H1 (cell line): ENCODE measurements at regions not wholly inside any gene's neighbourhood (a gene's known extent, or its start where the extent isn't known, plus 50 kb on each side); places are given as distances from the start of the nearest gene placed in this dataset.

Source experiments
- CEBPB ChIP-seq: IDR thresholded peaks from 2 replicates; pipeline ENCODE4 v1.6.1; 2012; ENCODE audit warnings: low read depth, low read length
- EP300 ChIP-seq, 2 experiments: IDR thresholded peaks; 1 replicate in 1 of 2; 2 replicates in 1 of 2; pipeline ENCODE4 v1.6.1; 2011 to 2012; ENCODE audit warnings: low read depth in 2 of 2, low read length in 2 of 2, mild to moderate bottlenecking in 2 of 2, borderline replicate concordance in 1 of 2, inconsistent platforms in 1 of 2, moderate library complexity in 1 of 2
- GABPA ChIP-seq: IDR thresholded peaks from 2 replicates; pipeline ENCODE4 v1.6.1; 2011; ENCODE audit warnings: mild to moderate bottlenecking, low read length, moderate library complexity, borderline replicate concordance; ENCODE audit not compliant: insufficient read depth
- HDAC2 ChIP-seq, 2 experiments: fragments of 300-600 bp in 1 of 2; sonication (generic) in 1 of 2; IDR thresholded peaks; 2 replicates each; pipeline ENCODE4 v1.6.1; 2011 to 2012; ENCODE audit warnings: low read depth in 2 of 2, low read length in 2 of 2, mild to moderate bottlenecking in 2 of 2, moderate library complexity in 2 of 2, borderline replicate concordance in 1 of 2, inconsistent platforms in 1 of 2
- TF ChIP-seq, protein P1 (sequence below): fragments of 300-600 bp; sonication (generic); IDR thresholded peaks from 2 replicates; pipeline ENCODE4 v1.7.1; 2012; ENCODE audit warnings: low read length, moderate library complexity, mild to moderate bottlenecking, inconsistent platforms; ENCODE audit not compliant: insufficient replicate concordance

DNA sequence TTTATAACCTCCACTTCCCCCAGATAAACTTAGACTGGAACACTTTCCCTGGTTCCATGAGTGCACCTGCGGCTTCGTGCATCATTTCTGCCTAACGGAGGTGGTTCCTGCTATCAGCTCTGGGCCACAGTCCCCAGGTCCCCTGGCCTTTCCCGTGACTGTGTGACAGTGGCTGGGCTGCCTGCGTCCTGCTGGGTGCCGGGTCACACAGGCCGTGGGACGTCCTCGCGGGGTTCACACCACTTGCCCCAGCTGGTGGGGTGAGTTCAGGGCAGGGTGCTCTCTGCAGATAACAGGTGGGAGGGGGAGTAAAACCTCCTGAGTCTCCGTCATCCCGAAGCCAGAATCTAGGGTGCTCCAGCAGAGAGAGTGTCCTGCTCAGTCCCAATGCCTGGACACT, 58.7 kb upstream of the CFAP46 start (continued):
- TF ChIP-seq, protein P1, sequence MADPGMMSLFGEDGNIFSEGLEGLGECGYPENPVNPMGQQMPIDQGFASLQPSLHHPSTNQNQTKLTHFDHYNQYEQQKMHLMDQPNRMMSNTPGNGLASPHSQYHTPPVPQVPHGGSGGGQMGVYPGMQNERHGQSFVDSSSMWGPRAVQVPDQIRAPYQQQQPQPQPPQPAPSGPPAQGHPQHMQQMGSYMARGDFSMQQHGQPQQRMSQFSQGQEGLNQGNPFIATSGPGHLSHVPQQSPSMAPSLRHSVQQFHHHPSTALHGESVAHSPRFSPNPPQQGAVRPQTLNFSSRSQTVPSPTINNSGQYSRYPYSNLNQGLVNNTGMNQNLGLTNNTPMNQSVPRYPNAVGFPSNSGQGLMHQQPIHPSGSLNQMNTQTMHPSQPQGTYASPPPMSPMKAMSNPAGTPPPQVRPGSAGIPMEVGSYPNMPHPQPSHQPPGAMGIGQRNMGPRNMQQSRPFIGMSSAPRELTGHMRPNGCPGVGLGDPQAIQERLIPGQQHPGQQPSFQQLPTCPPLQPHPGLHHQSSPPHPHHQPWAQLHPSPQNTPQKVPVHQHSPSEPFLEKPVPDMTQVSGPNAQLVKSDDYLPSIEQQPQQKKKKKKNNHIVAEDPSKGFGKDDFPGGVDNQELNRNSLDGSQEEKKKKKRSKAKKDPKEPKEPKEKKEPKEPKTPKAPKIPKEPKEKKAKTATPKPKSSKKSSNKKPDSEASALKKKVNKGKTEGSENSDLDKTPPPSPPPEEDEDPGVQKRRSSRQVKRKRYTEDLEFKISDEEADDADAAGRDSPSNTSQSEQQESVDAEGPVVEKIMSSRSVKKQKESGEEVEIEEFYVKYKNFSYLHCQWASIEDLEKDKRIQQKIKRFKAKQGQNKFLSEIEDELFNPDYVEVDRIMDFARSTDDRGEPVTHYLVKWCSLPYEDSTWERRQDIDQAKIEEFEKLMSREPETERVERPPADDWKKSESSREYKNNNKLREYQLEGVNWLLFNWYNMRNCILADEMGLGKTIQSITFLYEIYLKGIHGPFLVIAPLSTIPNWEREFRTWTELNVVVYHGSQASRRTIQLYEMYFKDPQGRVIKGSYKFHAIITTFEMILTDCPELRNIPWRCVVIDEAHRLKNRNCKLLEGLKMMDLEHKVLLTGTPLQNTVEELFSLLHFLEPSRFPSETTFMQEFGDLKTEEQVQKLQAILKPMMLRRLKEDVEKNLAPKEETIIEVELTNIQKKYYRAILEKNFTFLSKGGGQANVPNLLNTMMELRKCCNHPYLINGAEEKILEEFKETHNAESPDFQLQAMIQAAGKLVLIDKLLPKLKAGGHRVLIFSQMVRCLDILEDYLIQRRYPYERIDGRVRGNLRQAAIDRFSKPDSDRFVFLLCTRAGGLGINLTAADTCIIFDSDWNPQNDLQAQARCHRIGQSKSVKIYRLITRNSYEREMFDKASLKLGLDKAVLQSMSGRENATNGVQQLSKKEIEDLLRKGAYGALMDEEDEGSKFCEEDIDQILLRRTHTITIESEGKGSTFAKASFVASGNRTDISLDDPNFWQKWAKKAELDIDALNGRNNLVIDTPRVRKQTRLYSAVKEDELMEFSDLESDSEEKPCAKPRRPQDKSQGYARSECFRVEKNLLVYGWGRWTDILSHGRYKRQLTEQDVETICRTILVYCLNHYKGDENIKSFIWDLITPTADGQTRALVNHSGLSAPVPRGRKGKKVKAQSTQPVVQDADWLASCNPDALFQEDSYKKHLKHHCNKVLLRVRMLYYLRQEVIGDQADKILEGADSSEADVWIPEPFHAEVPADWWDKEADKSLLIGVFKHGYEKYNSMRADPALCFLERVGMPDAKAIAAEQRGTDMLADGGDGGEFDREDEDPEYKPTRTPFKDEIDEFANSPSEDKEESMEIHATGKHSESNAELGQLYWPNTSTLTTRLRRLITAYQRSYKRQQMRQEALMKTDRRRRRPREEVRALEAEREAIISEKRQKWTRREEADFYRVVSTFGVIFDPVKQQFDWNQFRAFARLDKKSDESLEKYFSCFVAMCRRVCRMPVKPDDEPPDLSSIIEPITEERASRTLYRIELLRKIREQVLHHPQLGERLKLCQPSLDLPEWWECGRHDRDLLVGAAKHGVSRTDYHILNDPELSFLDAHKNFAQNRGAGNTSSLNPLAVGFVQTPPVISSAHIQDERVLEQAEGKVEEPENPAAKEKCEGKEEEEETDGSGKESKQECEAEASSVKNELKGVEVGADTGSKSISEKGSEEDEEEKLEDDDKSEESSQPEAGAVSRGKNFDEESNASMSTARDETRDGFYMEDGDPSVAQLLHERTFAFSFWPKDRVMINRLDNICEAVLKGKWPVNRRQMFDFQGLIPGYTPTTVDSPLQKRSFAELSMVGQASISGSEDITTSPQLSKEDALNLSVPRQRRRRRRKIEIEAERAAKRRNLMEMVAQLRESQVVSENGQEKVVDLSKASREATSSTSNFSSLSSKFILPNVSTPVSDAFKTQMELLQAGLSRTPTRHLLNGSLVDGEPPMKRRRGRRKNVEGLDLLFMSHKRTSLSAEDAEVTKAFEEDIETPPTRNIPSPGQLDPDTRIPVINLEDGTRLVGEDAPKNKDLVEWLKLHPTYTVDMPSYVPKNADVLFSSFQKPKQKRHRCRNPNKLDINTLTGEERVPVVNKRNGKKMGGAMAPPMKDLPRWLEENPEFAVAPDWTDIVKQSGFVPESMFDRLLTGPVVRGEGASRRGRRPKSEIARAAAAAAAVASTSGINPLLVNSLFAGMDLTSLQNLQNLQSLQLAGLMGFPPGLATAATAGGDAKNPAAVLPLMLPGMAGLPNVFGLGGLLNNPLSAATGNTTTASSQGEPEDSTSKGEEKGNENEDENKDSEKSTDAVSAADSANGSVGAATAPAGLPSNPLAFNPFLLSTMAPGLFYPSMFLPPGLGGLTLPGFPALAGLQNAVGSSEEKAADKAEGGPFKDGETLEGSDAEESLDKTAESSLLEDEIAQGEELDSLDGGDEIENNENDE, result no peak
- TF ChIP-seq HDAC2 (IDR thresholded peaks at IDR 0.05; ENCODE audit: borderline replicate concordance in 1 of 2, low read depth in 2 of 2, low read length in 2 of 2) (no peak), EP300 (IDR thresholded peaks at IDR 0.05; ENCODE audit: borderline replicate concordance in 1 of 2, low read depth in 2 of 2, low read length in 2 of 2) (no peak), GABPA (no peak), CEBPB (no peak)
- TF ChIP-seq, all 59 proteins: peak for 0
